HG03442 (cell line): ENCODE measurements at regions not wholly inside any gene's neighbourhood (a gene's known extent, or its start where the extent isn't known, plus 50 kb on each side); places are given as distances from the start of the nearest gene placed in this dataset.

ENCODE experiments used
- ATAC-seq: cut with Tn5 transposase; IDR thresholded peaks from one replicate; pipeline ENCODE4 v1.9.1; 2021; ENCODE audit warnings: mild to moderate bottlenecking, moderate library complexity; ENCODE audit not compliant: unreplicated experiment

GRCh38 chr1:218112862-218113261 lies 172.2 kb upstream of the RRP15 start:
- ATAC-seq = no peak

DNA sequence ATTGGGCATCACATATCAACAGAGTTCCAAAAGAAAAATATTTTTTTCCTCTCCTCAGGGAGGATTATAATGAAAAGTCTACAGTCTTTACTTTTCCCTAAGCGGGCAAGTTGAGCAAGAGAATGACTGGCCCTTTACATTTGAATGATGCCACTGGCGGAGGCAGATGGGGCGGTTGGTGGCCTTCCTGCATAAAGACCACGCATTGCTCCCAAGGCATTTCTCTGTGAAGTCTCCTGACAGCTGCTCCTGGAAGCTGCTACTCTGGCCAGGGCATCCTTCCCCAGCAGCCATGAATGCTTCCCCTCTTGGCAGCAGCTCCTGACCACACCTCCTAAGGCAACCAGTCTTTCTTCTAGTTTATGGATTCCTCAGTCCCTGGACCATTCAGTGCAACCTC lies 161.1 kb upstream of the RRP15 start:
- no peak for ATAC-seq

GRCh38 chr1:218135371-218135770 lies 149.7 kb upstream of the RRP15 start:
- ATAC-seq = no peak

DNA sequence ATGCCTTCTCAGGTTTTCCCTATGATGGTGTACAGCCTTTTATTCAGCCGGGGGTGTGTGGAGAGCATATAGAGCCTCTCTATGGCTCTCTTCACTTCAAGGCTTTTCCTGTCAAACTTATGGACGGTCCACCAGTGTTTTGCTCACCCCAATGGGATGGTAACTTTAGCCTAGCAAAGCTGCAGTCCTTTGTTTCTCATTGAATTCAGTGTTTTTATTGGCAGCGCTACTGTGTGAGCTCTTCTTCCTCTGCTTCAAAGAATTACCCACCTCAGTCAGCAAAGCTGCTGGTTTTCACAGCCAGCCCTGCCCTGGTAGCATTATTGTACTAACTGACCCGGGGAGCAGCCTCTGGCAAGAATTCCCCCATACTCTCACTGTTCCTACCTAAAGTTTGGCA lies 145.3 kb upstream of the RRP15 start:
- no peak for ATAC-seq

DNA sequence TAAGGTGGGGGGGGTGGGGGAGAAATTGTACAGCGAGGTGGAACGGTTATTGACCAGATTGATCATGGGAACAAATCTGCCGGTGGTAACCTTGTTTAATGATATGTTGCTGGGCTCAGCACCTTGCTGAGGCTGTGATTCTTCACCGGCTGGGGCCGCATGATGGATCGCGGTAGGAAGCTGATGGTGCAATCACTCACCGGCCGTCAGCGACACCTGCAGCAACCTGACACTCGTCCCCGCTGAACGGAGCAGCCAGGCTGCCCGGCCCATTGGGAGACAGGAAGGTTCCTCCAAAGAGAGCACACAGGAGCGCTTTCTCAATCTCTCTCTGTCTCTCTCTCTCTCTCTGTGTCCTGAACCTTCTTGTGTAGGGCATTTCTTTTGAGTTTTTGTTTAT lies 128.5 kb upstream of the RRP15 start:
- ATAC-seq = no peak

DNA sequence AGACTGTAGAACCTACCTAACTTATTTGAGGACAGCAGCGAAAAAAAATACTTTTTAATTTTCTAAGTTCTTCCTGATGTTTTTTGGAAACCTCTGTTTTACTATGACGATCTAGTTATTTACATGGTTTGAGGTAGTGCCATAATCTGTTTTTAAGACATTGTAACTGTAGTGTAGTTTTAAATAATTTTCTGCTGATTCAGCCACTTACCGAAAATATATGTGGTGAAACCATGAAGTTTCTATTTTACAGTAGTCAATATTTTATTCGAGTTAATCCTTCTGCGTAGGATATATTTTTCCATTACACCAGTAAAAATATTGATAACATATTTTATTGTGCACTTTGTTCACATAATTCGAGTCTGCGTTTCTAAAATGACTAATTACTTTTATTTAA lies 121.7 kb upstream of the RRP15 start:
- no peak for ATAC-seq

DNA sequence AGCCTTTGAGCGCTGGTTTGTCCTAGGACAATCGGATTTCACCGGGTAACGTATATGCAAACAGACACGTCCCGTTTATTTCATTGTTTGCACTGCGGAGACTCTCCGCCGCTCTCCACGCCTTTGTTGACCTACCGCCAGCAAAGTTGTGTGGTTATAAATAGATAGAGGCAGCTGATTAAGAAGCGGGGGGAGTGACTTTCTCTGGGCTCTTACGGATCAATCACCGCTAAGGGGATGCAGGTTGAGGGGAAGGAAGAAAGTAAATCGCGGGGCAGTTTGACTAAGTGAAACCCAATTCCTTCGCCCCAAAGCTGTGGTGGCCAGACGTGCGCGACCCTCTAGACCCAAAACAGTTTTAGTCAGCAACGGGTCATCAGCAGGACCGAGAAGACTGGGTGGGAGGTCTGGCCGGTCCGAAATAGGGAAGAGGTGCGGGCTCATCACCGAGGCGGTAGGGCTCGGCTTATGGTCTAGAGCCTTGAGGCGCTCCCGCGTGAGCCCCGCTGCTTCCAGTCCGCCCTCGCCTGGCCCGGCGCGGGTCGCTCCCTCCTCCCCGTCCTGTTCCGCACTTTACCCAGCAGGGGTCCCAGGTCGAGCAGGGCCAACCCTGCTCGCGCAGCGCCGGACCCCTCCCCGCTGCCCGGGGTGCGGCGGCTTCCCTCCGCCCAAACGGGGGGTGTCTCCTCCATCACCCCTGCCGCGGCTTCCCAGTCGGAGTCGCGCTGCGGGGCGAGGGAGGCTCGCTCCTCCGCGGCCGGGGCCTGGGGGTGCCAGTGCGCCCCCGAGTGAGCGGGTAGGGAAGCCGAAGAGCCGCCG lies 120.8 kb upstream of the RRP15 start:
- ATAC-seq = peak; percentile 41

GRCh38 chr1:218164930-218165700 lies 120.0 kb upstream of the RRP15 start:
- ATAC-seq = peak; percentile 39

DNA sequence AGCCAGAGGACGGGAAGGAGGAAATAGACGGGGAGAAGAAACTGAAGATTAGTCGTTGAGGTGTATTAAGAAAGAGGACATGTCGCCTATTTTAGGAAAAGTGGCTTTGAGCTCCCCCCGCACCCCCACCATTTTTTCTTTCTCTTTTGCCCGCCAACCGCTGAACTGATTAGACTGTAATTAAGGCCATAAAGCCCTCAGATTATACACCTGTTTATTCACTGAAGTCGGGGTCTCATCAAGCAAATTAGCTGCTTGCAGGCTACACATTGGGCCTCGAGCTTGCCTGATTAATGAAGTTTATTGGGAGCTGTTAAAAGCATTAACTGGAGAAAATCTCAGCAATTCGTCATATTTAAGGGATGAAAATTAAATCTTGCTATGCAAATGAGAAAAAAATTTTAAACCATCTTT lies 119.4 kb upstream of the RRP15 start:
- ATAC-seq = no peak

GRCh38 chr1:218166268-218166945 lies 118.7 kb upstream of the RRP15 start:
- no peak for ATAC-seq

DNA sequence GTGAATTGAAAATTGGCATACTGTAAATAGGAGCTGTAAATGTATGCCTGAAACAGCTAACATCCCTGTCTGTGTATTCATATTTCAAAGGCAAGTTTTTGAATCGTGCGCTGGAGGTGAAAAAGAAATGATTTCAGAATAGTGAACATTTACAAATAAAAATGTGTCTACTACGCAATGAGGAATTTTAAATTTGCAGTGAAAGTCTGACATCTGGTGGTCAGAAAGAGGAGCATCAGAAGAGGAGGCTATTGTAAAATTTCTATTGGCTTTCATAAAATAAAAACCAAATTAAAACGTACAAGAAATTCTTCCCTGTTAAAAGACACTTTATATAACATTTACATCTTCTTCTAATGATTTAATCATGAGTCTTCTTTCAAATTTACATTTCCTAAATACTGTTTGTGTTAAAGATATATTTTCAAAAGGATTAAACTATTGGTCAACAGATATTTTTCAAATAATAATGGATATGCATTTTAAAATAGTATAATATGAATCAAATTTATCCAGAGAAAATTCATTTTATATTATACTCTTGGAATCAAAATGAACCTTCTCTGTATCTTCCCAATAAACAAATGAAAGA lies 113.7 kb upstream of the RRP15 start:
- ATAC-seq = no peak

DNA sequence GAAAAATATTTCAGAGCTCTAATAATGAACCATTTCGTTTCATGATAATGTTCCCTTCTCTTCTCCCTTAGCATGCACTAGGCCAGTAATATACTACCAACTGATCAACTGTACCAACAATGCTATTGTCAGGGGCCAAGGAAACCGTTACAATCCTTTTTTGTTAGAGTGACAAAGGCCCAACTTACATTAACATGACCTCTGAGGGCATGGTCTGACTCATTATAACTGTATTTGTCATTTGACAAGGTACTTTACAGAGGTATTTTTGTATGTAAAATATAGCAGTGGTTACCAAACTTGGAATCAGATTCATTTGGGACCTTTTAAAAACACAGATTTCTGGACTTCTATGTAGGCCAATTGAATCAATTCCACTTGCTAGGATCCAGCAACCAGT lies 102.6 kb upstream of the RRP15 start:
- no peak for ATAC-seq

- no peak for ATAC-seq
Measured at GRCh38 chr1:218200979-218201378, 84.1 kb upstream of the RRP15 start.

DNA sequence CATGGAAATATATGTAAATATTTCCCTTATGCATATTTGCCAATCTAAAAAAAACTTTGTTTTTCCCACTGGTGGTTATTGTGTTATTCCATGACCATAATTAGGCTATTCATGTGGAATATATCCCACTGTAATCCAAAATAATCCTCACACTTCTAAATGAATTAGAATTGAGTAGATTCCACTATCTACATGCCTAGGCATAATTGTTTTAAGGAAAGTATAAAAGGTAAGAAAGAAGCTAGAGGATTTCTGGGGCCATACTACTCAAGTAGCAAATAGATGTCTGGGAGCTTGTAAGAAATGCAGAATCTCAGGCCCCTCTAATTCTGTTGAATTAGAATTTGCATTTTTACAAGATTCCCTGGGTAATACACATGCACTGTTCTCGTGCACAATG lies 83.5 kb upstream of the RRP15 start:
- ATAC-seq = no peak

DNA sequence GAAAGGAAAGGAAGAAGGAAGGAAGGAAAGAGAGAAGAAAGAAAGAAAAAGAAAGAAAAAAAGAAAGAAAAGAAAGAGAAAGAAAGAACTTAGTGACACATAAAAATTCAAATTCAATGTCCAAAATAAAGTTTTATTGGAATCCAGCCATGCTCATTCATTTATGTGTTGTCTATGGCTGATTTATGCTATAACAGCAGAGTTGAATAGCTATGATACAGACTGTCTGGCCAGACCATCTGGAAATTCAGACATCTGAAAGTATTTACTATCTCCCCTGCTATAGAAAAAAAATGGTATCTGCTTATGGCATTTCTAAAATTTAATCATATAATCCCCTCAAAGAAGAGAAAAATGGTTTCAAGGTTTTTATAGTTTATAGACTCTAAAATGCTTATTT lies 79.4 kb upstream of the RRP15 start:
- ATAC-seq = no peak

GRCh38 chr1:218207194-218207593 lies 77.9 kb upstream of the RRP15 start:
- no peak for ATAC-seq

DNA sequence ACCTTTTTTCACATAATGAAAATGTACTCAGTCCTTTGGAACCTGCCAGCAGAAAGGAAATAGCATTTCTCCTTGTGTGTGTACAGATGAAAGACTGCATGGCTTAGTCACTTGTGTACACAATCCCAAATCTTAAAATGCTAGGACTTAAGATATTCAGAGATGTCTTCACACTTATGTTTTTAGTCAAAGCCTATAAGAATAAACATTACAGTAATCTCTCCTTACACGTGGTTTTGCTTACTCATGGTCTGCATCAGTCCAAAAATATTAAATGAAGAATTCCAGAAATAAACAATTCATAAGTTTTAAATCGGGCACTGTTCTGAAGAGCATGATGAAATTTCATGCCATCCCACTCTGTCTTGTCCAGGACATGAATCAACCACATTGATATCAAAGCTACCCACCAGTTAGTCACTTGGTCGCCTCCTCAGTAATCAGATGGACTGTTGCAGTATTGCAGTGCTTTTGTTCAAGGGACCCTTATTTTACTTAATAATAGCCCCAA lies 75.7 kb upstream of the RRP15 start:
- no peak for ATAC-seq

DNA sequence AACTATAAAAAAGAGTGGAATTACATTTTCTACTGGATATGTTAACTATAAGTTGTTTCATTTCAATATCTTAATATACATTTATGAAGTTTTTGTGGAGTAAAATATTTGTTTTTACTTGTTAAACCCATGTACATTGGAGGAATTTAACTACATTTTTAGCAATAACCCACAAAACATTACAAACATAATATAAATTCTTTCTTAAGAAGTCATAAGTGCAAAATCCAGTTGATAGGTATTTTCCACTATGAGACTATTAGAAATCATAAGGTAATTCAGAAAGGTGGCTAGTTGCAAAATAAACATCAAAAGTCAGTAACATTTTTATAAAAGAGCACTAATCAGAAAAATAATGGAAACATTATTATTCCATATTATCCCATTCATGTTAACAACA lies 73.9 kb upstream of the RRP15 start:
- ATAC-seq = no peak

- no peak for ATAC-seq
Measured at GRCh38 chr1:218217040-218217439, 68.1 kb upstream of the RRP15 start.

- ATAC-seq = no peak
Measured at GRCh38 chr1:218219460-218219859, 65.6 kb upstream of the RRP15 start.

DNA sequence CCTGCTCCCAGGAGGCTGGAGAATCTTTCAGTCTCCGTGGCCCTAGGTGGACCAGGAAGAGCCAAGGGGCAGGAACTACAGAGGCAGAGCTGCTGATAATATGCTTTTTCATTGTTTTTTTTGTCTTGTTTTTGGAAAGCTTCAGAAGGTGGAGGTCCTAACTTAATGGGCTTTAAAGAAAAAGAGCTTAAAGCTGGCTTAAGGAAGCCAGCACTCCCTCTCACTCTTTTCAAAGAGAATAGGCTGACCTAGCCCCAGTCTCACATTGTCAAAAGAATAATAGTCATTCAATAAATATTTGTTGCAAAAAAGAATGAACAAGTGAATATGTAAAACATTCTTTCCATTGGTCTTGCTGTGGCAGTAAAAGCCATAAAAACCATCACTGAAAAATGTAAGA lies 61.0 kb upstream of the RRP15 start:
- no peak for ATAC-seq
